GM23338 (cell line): ENCODE measurements at regions not wholly inside any gene's neighbourhood (a gene's known extent, or its start where the extent isn't known, plus 50 kb on each side); places are given as distances from the start of the nearest gene placed in this dataset.

ENCODE experiments used
- ATAC-seq: fragments of 200-7000 bp; cut with Tn5 transposase; 3 replicates; pipeline ENCODE4 v1.9.1; 2020
- DNase-seq: peaks from one replicate; pipeline ENCODE4 v3.0.0-alpha.2; 2015; ENCODE audit warnings: low spot score
- H2AFZ ChIP-seq: fragments of 200-600 bp; sonication (generic); 2 replicates; pipeline ENCODE4 v1.8.0; 2016; ENCODE audit warnings: antibody characterized with exemption, mild to moderate bottlenecking, moderate library complexity
- H3F3A ChIP-seq: fragments of 200-600 bp; sonication (generic); replicated peaks from 2 replicates; pipeline ENCODE4 v1.8.0; 2017; ENCODE audit warnings: antibody characterized with exemption, mixed run types, low read depth
- H3K27ac ChIP-seq: fragments of 200-600 bp; sonication (generic); 2 replicates; pipeline ENCODE4 v1.6.1; 2016; ENCODE audit warnings: low read depth
- H3K27me3 ChIP-seq: fragments of 200-600 bp; sonication (generic); 2 replicates; pipeline ENCODE4 v1.8.0; 2016; ENCODE audit warnings: mild to moderate bottlenecking, mixed run types, moderate library complexity; ENCODE audit not compliant: insufficient read depth
- H3K36me3 ChIP-seq: fragments of 200-600 bp; sonication (generic); 2 replicates; pipeline ENCODE4 v1.8.0; 2016; ENCODE audit warnings: mild to moderate bottlenecking; ENCODE audit not compliant: insufficient read depth
- H3K4me1 ChIP-seq: fragments of 200-600 bp; sonication (generic); 2 replicates; pipeline ENCODE4 v1.8.0; 2016; ENCODE audit warnings: mild to moderate bottlenecking, moderate library complexity; ENCODE audit not compliant: insufficient read depth
- H3K4me2 ChIP-seq: fragments of 200-600 bp; sonication (generic); 2 replicates; pipeline ENCODE4 v1.7.1; 2017; ENCODE audit warnings: mixed run types
- H3K4me3 ChIP-seq: fragments of 200-600 bp; sonication (generic); 2 replicates; pipeline ENCODE4 v1.6.1; 2016; ENCODE audit warnings: mixed run types
- H3K79me2 ChIP-seq: fragments of 200-600 bp; sonication (generic); replicated peaks from 2 replicates; pipeline ENCODE4 v1.8.0; 2017; ENCODE audit warnings: mild to moderate bottlenecking; ENCODE audit not compliant: insufficient read depth
- H3K9me2 ChIP-seq: fragments of 200-600 bp; sonication (generic); 2 replicates; pipeline ENCODE4 v1.8.0; 2017; ENCODE audit not compliant: insufficient read depth
- H4K20me1 ChIP-seq: fragments of 200-600 bp; sonication (generic); replicated peaks from 2 replicates; pipeline ENCODE4 v1.8.0; 2017; ENCODE audit warnings: mild to moderate bottlenecking; ENCODE audit not compliant: insufficient read depth
- H3K27ac Mint-ChIP-seq: 2 replicates; pipeline ENCODE4 v1.8.0; 2020; ENCODE audit warnings: inconsistent platforms, mild to moderate bottlenecking, moderate library complexity, mixed read lengths
- H3K27me3 Mint-ChIP-seq: 3 replicates; pipeline ENCODE4 v1.8.0; 2022; ENCODE audit warnings: low read depth, mild to moderate bottlenecking, moderate library complexity, mixed read lengths, inconsistent platforms; ENCODE audit not compliant: insufficient read depth, poor library complexity
- H3K36me3 Mint-ChIP-seq: 3 replicates; pipeline ENCODE4 v1.8.0; 2021; ENCODE audit warnings: low read depth, mild to moderate bottlenecking, inconsistent platforms, moderate library complexity, mixed read lengths
- H3K4me1 Mint-ChIP-seq: 3 replicates; pipeline ENCODE4 v1.8.0; 2020; ENCODE audit warnings: mild to moderate bottlenecking, inconsistent platforms, mixed read lengths
- H3K4me3 Mint-ChIP-seq: 3 replicates; pipeline ENCODE4 v1.8.0; 2021; ENCODE audit warnings: moderate library complexity, mild to moderate bottlenecking, inconsistent platforms, mixed read lengths
- H3K9me3 Mint-ChIP-seq: 3 replicates; pipeline ENCODE4 v1.8.0; 2020; ENCODE audit warnings: moderate library complexity, mild to moderate bottlenecking, inconsistent platforms, mixed read lengths
- CREB1 ChIP-seq: fragments of 250-450 bp; sonication (Bioruptor Pico); IDR thresholded peaks from 2 replicates; pipeline ENCODE4 v1.5.0; 2020; ENCODE audit warnings: low read depth, mild to moderate bottlenecking, moderate library complexity
- CTCF ChIP-seq, 2 experiments: fragments of 200-600 bp in 1 of 2; sonication (generic) in 1 of 2; conservative IDR thresholded peaks; 2 replicates each; pipeline versions ENCODE4 v1.5.1 to v1.6.1; 2016 to 2017; ENCODE audit warnings: antibody characterized with exemption in 2 of 2, low read depth in 2 of 2, mild to moderate bottlenecking in 2 of 2, moderate library complexity in 1 of 2
- ETS1 ChIP-seq: IDR thresholded peaks from 2 replicates; pipeline ENCODE4 v1.6.1; 2016; ENCODE audit warnings: antibody characterized with exemption
- EZH2 ChIP-seq: fragments of 200-600 bp; sonication (generic); IDR thresholded peaks from one replicate; pipeline ENCODE4 v1.8.0; 2017; ENCODE audit warnings: antibody characterized with exemption, mild to moderate bottlenecking, low read depth; ENCODE audit not compliant: unreplicated experiment
- EZH2phosphoT487 ChIP-seq: fragments of 200-600 bp; sonication (generic); IDR thresholded peaks from one replicate; pipeline ENCODE4 v1.8.1; 2018; ENCODE audit warnings: antibody characterized with exemption; ENCODE audit not compliant: unreplicated experiment
- JUNB ChIP-seq: IDR thresholded peaks from one replicate; pipeline ENCODE4 v1.6.1; 2016; ENCODE audit warnings: antibody characterized with exemption; ENCODE audit not compliant: unreplicated experiment
- POLR2AphosphoS5 ChIP-seq: IDR thresholded peaks from 2 replicates; pipeline ENCODE4 v1.6.1; 2016; ENCODE audit warnings: antibody characterized with exemption, low read depth
- REST ChIP-seq: IDR thresholded peaks from one replicate; pipeline ENCODE4 v1.6.1; 2018; ENCODE audit warnings: antibody characterized with exemption; ENCODE audit not compliant: unreplicated experiment
- STAT1 ChIP-seq: IDR thresholded peaks from one replicate; pipeline ENCODE4 v1.6.1; 2016; ENCODE audit warnings: antibody characterized with exemption; ENCODE audit not compliant: unreplicated experiment
- ZNF114 ChIP-seq: fragments of 250-450 bp; sonication (Bioruptor Pico); IDR thresholded peaks from 2 replicates; pipeline ENCODE4 v1.5.0; 2020; ENCODE audit warnings: mild to moderate bottlenecking, moderate library complexity
- ZNF331 ChIP-seq: fragments of 250-450 bp; sonication (Bioruptor Pico); IDR thresholded peaks from 2 replicates; pipeline ENCODE4 v1.5.0; 2020; ENCODE audit warnings: low read depth, mild to moderate bottlenecking, moderate library complexity

- Histone ChIP-seq H4K20me1 (no peaks in the 10 kb centered on the region), H3K27me3 (no peaks in the 10 kb centered on the region), H3K27ac (no peak overlapping the region), H3K4me2 (no peak overlapping the region), H3F3A (no peaks in the 10 kb centered on the region), H3K4me1 (no peaks in the 10 kb centered on the region), H3K9me2 (peaks cover 8% of the 10 kb centered on the region), H3K79me2 (no peaks in the 10 kb centered on the region), H3K4me3 (no peak overlapping the region), H2AFZ (no peak overlapping the region), H3K36me3 (no peaks in the 10 kb centered on the region)
- Mint-ChIP-seq H3K27ac (no peak overlapping the region), H3K4me3 (no peak overlapping the region), H3K4me1 (peaks cover 9% of the 10 kb centered on the region; the same call in 2 of the 3 replicates), H3K27me3 (peaks cover 2% of the 10 kb centered on the region), H3K36me3 (no peaks in the 10 kb centered on the region), H3K9me3 (no peaks in the 10 kb centered on the region)
- ATAC-seq (no peak), DNase-seq (no peak)
- no peak for TF ChIP-seq CREB1
- no peak for TF ChIP-seq ZNF331
- TF ChIP-seq CTCF (conservative IDR thresholded peaks at IDR 0.05; ENCODE audit: low read depth in 2 of 2): no peak
- TF ChIP-seq ETS1: no peak
- no peak for TF ChIP-seq ZNF114 (CRISPR knock-in tag)
- no peak for TF ChIP-seq EZH2
- no peak for TF ChIP-seq JUNB
These were observed 51.5 kb upstream of the ARL15 start for GRCh38 chr5:54361691-54362411.

GRCh38 chr5:54360925-54361662, 50.7 kb upstream of the ARL15 start:
- TF ChIP-seq CREB1 (no peak), ETS1 (no peak), POLR2AphosphoS5 (no peak), ZNF331 (no peak), REST (no peak), EZH2 (no peak), CTCF (conservative IDR thresholded peaks at IDR 0.05; ENCODE audit: low read depth in 2 of 2) (no peak), EZH2phosphoT487 (no peak), STAT1 (no peak)
- Mint-ChIP-seq H3K4me1 (peaks cover 9% of the 10 kb centered on the region; the same call in 2 of the 3 replicates), H3K27me3 (peaks cover 2% of the 10 kb centered on the region), H3K4me3 (no peak overlapping the region), H3K27ac (no peak overlapping the region), H3K9me3 (peaks cover under 1% of the 10 kb centered on the region; the same call in 2 of the 3 replicates), H3K36me3 (no peaks in the 10 kb centered on the region)
- Histone ChIP-seq H3K4me1 (no peaks in the 10 kb centered on the region), H3K4me3 (no peak overlapping the region), H3K36me3 (no peaks in the 10 kb centered on the region), H3K9me2 (peaks cover 8% of the 10 kb centered on the region), H3K79me2 (no peaks in the 10 kb centered on the region), H2AFZ (no peak overlapping the region), H4K20me1 (no peaks in the 10 kb centered on the region), H3K27ac (no peak overlapping the region), H3K4me2 (no peak overlapping the region), H3F3A (no peaks in the 10 kb centered on the region), H3K27me3 (no peaks in the 10 kb centered on the region)
- no peak for DNase-seq
- ATAC-seq: no peak
